ENCODE measurements at regions not wholly inside any gene's neighbourhood (a gene's known extent, or its start where the extent isn't known, plus 50 kb on each side); places are given as distances from the start of the nearest gene placed in this dataset.

DNA sequence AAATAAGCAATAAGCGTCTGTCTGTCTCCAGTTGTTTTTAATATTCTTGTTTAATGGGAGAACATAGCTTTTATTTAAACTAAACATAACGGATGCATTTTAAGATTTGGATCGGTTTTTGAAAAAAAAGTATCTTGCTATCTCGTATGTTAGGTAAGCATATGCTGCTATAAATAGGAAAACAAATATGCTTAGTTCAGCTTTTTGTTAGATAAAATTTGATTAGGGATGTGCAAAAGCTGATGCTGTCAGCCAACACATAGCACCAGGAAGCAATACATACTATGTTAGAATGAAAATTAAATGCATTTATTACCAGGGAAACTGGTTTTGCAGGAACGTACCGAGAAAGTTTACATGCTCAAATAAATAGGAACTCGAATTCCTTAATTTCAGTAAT lies 843.1 kb upstream of the WWC1 start:
- DNase-seq, result no peak

GRCh38 chr5:167451076-167451475 lies 840.4 kb upstream of the WWC1 start:
- no peak for DNase-seq

DNA sequence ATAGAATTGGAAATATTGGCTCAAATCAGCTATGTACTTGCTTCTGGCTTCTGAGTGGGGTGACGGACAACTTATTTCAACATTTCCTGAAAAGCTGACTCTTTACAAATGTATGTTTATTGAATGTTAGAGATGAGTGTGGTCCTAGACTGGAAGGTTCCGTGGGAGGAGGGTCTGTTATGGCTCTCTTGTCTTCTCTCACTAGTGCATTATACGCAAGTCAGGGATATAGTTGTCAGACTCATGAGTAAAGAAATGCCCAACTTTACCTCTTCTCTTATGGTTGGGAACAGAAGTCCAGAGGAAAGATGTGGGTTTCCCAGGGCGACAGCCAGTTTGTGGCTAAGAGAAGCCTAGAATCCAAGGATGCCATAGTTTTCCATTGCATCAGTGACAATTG lies 839.3 kb upstream of the WWC1 start:
- no peak for DNase-seq

DNA sequence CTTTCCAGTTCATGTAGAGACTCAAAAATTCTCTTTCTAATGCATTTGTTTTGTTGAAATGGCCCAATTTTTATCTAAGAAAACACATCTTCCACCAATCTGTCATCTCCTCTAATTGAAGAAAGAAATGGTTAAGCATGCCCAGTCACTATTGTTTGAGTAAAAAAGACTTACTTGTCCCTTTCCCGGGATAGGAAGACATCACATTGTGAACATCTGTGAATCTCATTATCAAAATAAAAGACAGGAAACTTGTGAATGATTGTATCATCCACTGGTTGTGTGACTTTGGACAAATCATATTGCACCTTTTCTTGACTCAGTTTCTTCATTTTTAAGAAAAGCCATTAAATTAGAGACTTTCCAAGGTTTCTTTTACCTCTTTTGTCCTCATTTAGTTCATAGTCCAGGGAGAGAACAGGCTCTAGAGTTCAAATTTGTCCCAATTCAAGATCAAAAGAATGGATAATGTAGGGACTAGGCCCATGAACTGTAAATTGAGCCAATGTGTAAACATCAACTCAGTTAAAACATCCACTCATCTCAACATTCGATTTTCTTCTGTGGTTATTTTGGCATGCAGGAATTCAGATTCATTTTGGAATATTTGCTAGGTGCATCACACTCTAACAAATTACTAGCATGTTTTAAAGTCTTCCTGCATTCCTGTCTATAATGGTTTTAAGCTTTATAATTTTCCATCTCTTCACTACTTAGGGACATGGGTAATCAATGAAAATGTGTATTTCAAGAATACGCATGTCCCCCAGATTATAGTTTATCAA lies 838.0 kb upstream of the WWC1 start:
- no peak for DNase-seq

DNA sequence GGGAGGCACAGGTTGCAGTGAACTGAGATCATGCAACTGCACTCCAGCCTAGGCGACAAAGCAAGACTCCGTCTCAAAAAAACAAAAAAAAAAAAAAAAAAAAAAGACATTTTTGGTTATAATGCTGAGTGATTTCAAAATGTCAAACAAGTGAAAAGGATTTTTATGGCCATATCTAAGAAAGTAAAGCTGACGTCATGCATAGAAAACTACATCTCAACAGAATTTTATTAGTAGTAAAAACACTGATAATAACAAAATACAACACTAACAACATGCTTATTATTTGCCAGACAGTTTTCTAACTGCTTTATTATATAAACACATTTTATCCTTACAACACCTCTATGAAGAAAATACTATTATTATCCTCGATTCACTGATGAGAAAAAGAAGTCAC lies 833.0 kb upstream of the WWC1 start:
- no peak for DNase-seq

DNA sequence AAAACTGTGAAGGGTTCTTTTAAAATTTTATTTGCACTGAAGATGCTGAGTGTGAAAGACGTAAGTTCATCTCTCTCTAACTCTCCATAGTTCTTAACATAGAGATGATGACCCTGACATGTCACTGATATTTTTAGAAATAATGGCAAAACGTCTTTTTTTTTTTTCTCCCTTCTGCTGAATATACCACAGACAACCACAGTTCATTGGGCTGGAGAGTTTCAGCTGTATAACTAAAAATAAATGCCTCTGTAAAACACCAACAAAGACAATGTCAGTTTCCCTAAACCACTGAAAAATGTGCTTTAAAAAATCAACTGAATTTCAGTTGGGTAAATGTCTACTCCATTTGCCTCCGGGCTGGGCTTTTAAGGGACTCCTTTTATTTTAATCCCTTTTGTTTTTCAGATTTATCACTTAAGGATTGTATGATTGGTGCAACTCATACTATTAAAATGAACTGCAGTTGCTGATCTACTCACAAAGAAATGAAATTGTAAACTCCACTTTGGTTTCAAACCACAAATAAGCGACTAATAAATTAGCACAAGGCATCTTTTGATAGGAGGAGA lies 830.9 kb upstream of the WWC1 start:
- no peak for DNase-seq

- DNase-seq, result no peak
These were observed 827.5 kb upstream of the WWC1 start for GRCh38 chr5:167463939-167464338.

- no peak for DNase-seq
These were observed 824.5 kb upstream of the WWC1 start for GRCh38 chr5:167466992-167467391.

GRCh38 chr5:167472566-167473108 lies 818.8 kb upstream of the WWC1 start:
- DNase-seq, result no peak

DNA sequence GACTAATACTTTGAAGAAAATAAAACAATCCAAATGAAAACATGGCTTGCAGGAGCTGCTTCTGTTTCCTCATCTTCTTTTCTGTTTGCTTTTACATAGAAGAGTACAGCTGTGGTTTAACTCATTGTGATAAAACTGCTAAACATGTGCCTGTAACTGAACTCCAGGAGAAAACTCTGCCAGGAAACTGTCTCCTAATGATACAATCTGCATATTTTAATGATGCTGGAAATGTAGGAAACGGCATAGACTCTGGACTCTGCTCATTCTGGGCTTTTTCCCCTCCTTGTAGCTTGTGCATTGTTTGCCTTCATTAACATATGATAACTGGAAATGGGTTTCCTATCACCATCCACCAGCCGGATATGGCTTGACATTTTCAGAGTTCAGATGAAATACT lies 813.3 kb upstream of the WWC1 start:
- DNase-seq, result no peak

- no peak for DNase-seq
These were observed 811.7 kb upstream of the WWC1 start for GRCh38 chr5:167479779-167480178.

GRCh38 chr5:167481345-167481744 lies 810.1 kb upstream of the WWC1 start:
- no peak for DNase-seq

DNA sequence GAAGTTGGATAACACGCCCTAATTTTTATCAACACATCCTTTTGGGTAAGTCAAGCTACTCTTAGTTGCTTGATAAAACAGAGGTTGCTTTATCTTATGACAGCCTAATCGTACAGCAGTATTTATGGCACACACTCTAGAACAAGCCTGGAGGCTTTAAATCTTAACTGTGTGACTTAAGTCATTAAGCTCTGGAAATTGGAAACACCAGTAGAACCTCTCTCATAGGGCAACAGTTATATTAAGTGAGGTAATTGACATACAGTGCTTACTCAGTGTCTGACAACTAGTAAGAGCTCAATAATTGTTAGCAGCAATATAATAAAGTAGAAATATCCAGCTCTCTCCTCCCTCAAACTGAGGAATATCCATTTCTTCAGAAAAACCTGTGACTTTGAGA lies 808.9 kb upstream of the WWC1 start:
- no peak for DNase-seq

DNA sequence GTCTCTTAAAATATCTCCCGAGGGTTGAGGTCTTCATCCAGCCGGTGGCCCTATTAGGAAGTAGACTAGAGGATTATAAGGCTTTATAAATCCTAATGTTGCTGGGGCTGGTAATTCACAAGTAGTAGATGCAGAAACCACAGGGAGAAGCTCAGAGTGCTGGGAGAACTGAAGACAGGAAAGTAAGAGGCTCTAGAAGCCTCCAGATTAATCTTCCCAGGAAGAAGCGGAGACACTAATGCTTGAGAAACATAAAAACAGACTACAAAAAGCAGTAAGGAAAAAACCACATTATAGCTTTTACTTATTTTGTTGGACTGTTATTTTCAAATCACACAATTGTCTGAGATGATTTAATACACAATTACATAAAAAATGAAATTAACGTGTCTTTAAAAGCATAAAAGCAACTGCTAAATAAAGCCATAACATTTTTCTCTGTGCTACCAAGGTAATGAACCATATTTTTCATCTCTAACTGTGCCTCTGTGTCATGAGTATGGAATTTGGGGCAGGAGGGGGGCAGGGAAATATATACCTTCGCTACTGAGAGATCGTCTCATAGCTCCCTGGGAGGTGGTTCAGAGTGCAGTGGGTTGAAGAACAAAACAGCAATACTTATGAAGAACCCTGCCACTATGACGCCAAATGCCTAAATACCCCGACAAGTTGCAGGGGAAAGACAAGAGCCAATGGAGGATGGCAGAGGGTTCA lies 806.2 kb upstream of the WWC1 start:
- no peak for DNase-seq

DNA sequence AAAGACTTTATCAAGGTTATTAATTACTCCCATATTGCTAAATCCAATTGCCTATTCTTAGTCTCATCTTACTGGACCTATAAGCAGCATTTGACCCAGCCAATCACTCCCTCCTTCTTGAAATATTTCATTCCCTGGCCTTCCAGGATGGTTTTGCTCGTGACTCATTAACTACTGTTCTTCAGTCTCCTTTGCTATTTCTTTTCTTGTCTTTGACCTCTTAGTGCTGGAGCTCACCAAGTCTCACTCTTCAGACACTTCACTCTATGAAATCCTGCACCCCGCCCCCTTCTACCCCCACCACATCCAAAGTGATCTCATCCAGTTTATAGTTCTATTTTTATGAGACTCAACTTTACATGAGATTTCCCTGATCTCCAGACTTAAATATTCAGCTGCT lies 803.1 kb upstream of the WWC1 start:
- DNase-seq, result no peak

DNA sequence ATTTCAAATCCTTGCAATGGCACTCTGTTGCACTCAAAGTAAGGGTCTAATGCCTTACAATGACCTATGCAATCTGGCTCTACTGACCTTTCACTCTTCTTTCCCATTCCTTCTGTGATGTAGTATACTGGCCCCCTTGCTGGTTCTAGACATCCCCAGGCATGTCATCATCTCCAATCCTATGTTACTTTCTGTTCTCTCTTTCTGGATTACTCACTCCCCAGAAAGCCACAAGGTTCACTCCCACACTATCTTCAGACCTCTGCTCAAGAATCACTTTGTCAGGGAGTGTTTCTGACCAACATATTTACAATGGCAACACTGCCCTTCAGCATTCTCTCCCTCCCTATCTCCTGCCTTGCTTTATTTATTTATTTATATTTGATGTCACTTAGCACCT lies 802.2 kb upstream of the WWC1 start:
- DNase-seq, result no peak

- no peak for DNase-seq
These were observed 787.3 kb upstream of the WWC1 start for GRCh38 chr5:167503926-167504720.

DNA sequence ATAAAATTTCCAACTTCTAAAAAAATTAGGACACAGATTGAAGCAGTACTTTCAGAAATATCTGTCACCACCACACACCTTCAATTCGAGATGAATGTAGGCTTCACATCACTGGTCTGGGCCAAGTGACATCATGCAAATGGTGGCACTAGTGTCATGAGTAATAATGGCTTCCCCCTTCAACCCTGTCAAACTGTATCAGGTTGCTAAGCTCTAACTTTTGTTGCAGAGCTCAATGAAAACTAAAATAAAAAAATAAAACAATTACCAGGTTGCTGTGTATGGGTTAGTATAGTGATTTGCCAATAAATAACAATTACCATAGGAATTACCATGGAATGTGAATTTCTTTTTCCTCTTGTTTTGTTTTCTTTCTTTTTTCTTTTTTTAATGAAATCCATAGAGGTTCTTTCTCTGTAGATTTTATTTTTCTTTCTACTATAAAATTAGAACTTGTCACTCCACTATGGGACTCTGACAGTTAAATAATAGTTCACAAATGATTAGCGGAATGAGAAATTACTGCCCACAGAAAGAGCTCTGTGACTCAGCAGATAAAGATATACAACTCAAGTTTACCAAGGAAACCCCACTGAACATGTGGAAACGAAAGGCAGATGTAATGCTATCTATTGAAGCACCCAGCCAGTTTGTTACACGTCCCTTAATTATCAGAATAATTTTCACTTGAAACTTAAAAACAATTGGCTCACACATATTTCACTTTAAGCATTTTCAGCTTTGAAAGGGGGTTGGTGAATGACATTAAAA lies 783.8 kb upstream of the WWC1 start:
- no peak for DNase-seq

- no peak for DNase-seq
These were observed 782.4 kb upstream of the WWC1 start for GRCh38 chr5:167509076-167509475.

DNA sequence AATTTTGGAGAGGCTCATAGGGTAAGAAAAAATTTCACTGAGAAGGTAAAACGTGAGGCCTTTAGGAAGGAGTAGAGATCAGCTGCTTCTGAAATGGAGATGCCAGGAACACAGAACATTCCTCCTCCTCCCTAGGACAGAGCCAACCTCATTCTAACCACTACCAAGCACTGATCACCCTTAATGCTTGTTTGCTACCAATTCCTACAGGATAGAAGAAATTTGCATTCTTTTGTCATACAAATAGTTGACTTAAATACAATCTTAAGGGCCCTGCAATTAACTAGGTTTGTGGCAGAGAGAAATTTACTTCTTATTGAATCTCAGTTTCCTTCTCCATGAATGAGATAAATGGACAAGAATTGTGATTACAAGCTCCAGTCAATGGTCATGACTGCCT lies 780.2 kb upstream of the WWC1 start:
- DNase-seq, result no peak

- no peak for DNase-seq
These were observed 779.3 kb upstream of the WWC1 start for GRCh38 chr5:167512111-167512510.

GRCh38 chr5:167513381-167513780 lies 778.1 kb upstream of the WWC1 start:
- DNase-seq, result no peak
